ENCODE measurements at regions not wholly inside any gene's neighbourhood (a gene's known extent, or its start where the extent isn't known, plus 50 kb on each side); places are given as distances from the start of the nearest gene placed in this dataset.

DNA sequence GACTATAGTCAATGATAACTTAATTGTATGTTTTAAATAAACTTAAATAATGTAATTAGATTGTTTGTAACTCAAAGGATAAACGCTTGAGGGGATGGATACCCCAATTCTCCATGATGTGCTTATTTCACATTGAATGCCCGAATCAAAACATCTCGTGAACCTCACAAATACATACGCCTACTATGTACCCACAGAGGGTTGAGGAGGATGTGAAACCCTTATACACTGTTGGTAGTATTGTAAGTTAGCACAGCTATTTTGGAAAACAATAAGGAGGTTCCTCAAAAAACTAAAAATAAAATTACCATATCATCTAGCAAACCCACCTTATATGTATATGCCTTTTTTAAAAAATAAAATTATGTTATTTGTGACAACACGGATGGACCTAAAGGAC, 198.6 kb downstream of the MRPL39 start:
- in situ Hi-C loops (cut with HindIII; ENCODE audit: low sequenced_read_pairs) = no loop called here
- TF ChIP-seq, protein P1, sequence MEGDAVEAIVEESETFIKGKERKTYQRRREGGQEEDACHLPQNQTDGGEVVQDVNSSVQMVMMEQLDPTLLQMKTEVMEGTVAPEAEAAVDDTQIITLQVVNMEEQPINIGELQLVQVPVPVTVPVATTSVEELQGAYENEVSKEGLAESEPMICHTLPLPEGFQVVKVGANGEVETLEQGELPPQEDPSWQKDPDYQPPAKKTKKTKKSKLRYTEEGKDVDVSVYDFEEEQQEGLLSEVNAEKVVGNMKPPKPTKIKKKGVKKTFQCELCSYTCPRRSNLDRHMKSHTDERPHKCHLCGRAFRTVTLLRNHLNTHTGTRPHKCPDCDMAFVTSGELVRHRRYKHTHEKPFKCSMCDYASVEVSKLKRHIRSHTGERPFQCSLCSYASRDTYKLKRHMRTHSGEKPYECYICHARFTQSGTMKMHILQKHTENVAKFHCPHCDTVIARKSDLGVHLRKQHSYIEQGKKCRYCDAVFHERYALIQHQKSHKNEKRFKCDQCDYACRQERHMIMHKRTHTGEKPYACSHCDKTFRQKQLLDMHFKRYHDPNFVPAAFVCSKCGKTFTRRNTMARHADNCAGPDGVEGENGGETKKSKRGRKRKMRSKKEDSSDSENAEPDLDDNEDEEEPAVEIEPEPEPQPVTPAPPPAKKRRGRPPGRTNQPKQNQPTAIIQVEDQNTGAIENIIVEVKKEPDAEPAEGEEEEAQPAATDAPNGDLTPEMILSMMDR (IDR thresholded peaks at IDR 0.05; ENCODE audit: low read depth, low read length) = no peak
- DNase-seq (ENCODE audit: low read depth, low spot score) = no peak
- H3K4me3 ChIP-seq (ENCODE audit: low read depth, low read length) = no peak overlapping the region

DNA sequence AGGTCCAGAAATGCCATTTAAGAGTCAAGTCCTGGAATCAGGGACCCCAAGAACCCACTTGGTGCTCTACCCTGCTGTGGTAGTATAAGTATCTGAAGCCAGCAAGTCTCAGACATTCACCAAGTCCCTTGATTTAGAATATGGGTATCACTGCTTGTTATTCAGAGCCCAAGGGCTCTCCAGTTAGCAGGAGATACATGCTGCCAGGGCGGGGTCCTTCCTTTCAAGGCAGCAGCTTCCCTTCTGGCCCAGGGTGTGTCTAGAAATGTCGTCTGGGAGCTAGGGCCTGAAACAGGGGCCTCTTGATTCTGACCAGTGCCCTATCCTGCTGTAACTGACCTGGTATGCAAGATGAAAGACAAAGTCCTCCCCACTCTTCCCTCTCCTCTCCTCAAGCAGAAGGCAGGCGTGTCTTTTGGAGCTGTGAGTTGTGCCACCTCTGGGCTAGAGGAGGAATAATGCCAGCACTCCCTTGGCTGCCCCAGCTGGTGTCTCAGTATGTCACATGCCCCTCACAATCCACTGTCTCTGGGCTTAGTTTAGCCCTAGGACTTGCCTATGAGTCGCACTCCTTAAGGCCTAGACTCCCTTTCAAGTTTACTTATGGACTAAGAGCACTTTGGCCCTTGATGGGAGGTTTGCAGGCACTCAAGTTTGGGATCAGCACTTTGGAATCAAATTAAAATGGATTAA, 200.2 kb downstream of the MRPL39 start:
- no peak overlapping the region for H3K4me3 ChIP-seq (ENCODE audit: low read depth, low read length)
- DNase-seq (ENCODE audit: low read depth, low spot score) = no peak
- in situ Hi-C loops (cut with HindIII; ENCODE audit: low sequenced_read_pairs) = no loop called here
- TF ChIP-seq, protein P1 (IDR thresholded peaks at IDR 0.05; ENCODE audit: low read depth, low read length) = no peak

DNA sequence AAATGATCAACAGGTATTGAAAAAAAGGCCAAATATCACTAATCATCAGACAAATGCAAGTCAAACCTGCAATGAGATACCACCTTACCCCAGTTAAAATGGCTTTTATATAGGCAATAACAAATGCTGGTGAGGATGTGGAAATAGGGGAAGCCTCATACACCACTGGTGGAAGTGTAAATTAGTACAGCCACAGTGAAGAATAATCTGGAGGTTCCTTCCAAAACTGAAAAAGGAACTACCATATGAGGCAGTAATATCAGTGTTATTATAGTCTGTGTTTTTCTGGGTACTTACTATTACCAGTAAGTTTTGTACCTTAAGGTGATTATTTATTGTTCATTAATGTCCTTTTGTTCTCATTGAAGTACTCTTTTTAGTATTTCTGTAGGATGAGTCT, 201.3 kb downstream of the MRPL39 start:
- no peak overlapping the region for H3K4me3 ChIP-seq (ENCODE audit: low read depth, low read length)
- in situ Hi-C loops (cut with HindIII; ENCODE audit: low sequenced_read_pairs) = no loop called here
- no peak for DNase-seq (ENCODE audit: low read depth, low spot score)
- TF ChIP-seq, protein P1 (IDR thresholded peaks at IDR 0.05; ENCODE audit: low read depth, low read length) = no peak

DNA sequence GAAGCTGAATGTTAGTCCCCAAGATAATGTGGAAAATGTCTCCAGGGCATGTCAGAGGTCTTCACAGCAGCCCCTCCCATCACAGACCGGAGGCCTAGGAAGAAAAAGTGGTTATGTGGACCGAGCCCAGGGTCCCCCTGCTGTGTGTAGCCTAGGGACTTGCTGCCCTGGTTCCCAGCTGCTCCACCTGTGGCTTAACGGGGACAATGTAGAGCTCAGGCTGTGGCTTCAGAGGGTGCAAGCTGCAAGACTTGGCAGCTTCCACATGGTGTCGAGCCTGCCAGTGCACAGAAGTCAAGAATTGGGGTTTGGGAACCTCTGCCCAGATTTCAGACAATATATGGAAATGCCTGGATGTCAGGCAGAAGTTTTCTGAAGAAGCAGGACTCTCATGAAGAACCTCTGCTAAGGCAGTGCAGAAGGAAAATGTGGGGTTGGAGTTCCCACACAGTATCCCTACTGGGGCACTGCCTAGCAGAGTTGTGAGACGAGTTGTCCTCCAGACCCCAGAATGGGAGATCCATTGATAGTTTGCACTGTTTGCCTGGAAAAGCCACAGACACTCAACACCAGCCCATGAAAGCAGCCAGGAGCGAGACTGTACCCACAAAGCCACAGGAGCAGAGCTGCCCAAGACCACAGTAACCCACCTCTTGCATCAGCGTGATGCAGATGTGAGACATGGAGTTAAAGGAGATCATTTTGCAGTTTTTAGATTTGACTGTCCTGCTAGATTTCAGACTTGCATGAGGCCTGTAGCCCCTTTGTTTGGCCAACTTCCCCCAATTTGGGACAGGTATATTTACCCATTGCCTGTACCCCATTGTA, 204.9 kb downstream of the MRPL39 start:
- H3K4me3 ChIP-seq (ENCODE audit: low read depth, low read length) = no peak overlapping the region
- TF ChIP-seq, protein P1 (IDR thresholded peaks at IDR 0.05; ENCODE audit: low read depth, low read length) = no peak
- in situ Hi-C loops (cut with HindIII; ENCODE audit: low sequenced_read_pairs) = no loop called here
- no peak for DNase-seq (ENCODE audit: low read depth, low spot score)

DNA sequence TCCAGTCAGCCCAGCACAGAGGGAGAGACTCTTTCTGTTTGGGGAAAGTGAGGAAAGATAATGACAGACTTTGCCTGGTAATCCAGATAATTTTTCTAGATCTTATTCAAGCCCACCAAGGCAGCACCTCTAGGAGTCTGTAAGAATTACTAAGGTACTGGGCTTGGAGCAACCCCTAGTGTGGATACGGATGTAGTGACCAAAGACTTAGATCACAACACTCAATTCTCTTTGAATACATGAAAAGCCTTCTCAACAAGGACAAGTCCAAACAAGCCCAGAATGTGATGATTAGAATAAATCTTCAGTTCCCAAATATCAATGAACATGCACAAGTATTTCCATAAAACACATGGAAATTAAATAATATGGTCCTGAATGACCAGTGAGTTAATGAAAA, 206.9 kb downstream of the MRPL39 start:
- H3K4me3 ChIP-seq (ENCODE audit: low read depth, low read length) = no peak overlapping the region
- TF ChIP-seq, protein P1 (IDR thresholded peaks at IDR 0.05; ENCODE audit: low read depth, low read length) = no peak
- DNase-seq (ENCODE audit: low read depth, low spot score) = no peak
- in situ Hi-C loops (cut with HindIII; ENCODE audit: low sequenced_read_pairs) = no loop called here

DNA sequence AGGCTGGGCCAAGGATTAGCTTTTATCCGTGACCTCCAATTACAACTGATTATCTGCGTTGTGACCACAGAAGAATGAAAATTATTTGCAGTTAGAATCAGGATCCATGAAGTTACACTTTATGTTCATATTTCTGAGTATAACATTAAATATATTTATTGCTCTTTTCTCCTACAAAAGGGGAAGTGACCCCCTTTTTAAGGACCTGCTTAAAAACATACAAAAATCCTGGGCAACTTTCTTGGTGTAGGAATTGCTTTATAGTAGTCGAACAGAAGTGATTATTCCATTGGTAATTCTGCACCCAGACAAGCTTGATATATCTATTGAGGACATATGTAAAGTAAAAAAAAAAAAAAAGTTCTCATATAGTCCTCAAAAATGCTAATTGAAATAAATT, 208.7 kb downstream of the MRPL39 start:
- in situ Hi-C loops (cut with HindIII; ENCODE audit: low sequenced_read_pairs) = no loop called here
- DNase-seq (ENCODE audit: low read depth, low spot score) = no peak
- TF ChIP-seq, protein P1 (IDR thresholded peaks at IDR 0.05; ENCODE audit: low read depth, low read length) = no peak
- H3K4me3 ChIP-seq (ENCODE audit: low read depth, low read length) = no peak overlapping the region
